PC-9 (cell line): ENCODE measurements at regions not wholly inside any gene's neighbourhood (a gene's known extent, or its start where the extent isn't known, plus 50 kb on each side); places are given as distances from the start of the nearest gene placed in this dataset.

Source experiments
- BruUV-seq: library from RNA; stranded (reverse); fragments of 400-500 nt; replicated peaks from 2 replicates; lab custom pipeline; 2021; lab: Mats Ljungman, UMichigan
- CTCF ChIA-PET: fragments of 300-600 bp; sonication (Branson Sonifier 250); formaldehyde crosslinking; loops from one replicate; lab custom pipeline; 2022; ENCODE audit warnings: antibody characterized with exemption; lab: Charles Lee
- POLR2A ChIA-PET: fragments of 300-600 bp; sonication (Branson Sonifier 250); formaldehyde crosslinking; loops from one replicate; lab custom pipeline; 2022; ENCODE audit warnings: antibody characterized with exemption; ENCODE audit not compliant: unreplicated experiment; lab: Charles Lee
- DNase-seq, 2 experiments: peaks; one replicate each; pipeline versions ENCODE4 v3.0.0 to v3.0.0-alpha.2; 2015 to 2022; ENCODE audit warnings: mixed read lengths in 1 of 2
- H2AFZ ChIP-seq: fragments of 200-600 bp; sonication (generic); 2 replicates; pipeline ENCODE4 v1.8.1; 2017; ENCODE audit warnings: antibody characterized with exemption
- H3F3A ChIP-seq: fragments of 200-600 bp; sonication (generic); 2 replicates; pipeline ENCODE4 v1.8.1; 2017; ENCODE audit warnings: antibody characterized with exemption, mild to moderate bottlenecking, low read depth; ENCODE audit not compliant: insufficient read depth
- H3K27ac ChIP-seq: fragments of 200-600 bp; sonication (generic); 2 replicates; pipeline ENCODE4 v1.6.1; 2016; ENCODE audit warnings: mixed run types
- H3K27me3 ChIP-seq: fragments of 200-600 bp; sonication (generic); 2 replicates; pipeline ENCODE4 v1.6.1; 2016; ENCODE audit warnings: low read depth, mixed run types; ENCODE audit not compliant: insufficient read depth
- H3K36me3 ChIP-seq: fragments of 200-600 bp; sonication (generic); 2 replicates; pipeline ENCODE4 v1.6.1; 2016; ENCODE audit warnings: low read depth, mixed run types
- H3K4me1 ChIP-seq: fragments of 200-600 bp; sonication (generic); replicated peaks from 2 replicates; pipeline ENCODE4 v1.6.1; 2016; ENCODE audit warnings: mixed run types; ENCODE audit not compliant: insufficient read depth
- H3K4me2 ChIP-seq: fragments of 200-600 bp; sonication (generic); 2 replicates; pipeline ENCODE4 v1.6.1; 2017; ENCODE audit warnings: mixed run types
- H3K4me3 ChIP-seq: fragments of 200-600 bp; sonication (generic); 2 replicates; pipeline ENCODE4 v1.6.1; 2016; ENCODE audit warnings: mixed run types
- H3K79me2 ChIP-seq: fragments of 200-600 bp; sonication (generic); 2 replicates; pipeline ENCODE4 v1.6.1; 2017; ENCODE audit warnings: low read depth, mixed run types
- H3K9me2 ChIP-seq: fragments of 200-600 bp; sonication (generic); 2 replicates; pipeline ENCODE4 v1.8.1; 2017; ENCODE audit warnings: mild to moderate bottlenecking; ENCODE audit not compliant: insufficient read depth
- H3K9me3 ChIP-seq: fragments of 200-600 bp; sonication (generic); 2 replicates; pipeline ENCODE4 v1.8.1; 2016; ENCODE audit warnings: low read depth; ENCODE audit not compliant: insufficient read depth
- H4K20me1 ChIP-seq: fragments of 200-600 bp; sonication (generic); 2 replicates; pipeline ENCODE4 v1.8.1; 2017; ENCODE audit not compliant: insufficient read depth
- EZH2 ChIP-seq: fragments of 200-600 bp; sonication (generic); IDR thresholded peaks from 2 replicates; pipeline ENCODE4 v1.8.0; 2017; ENCODE audit warnings: antibody characterized with exemption, low read depth
- intact Hi-C: fragments of 100-400 bp; cut with micrococcal nuclease; formaldehyde crosslinking; loops from one replicate; pipeline ENCODE4 v1.10.0; 2022; ENCODE audit not compliant: unreplicated experiment
- TF ChIP-seq, protein P1 (sequence below): fragments of 200-600 bp; sonication (generic); conservative IDR thresholded peaks from 2 replicates; pipeline ENCODE4 v1.6.1; 2017; ENCODE audit warnings: mixed run types, antibody characterized with exemption, mild to moderate bottlenecking, moderate library complexity

DNA sequence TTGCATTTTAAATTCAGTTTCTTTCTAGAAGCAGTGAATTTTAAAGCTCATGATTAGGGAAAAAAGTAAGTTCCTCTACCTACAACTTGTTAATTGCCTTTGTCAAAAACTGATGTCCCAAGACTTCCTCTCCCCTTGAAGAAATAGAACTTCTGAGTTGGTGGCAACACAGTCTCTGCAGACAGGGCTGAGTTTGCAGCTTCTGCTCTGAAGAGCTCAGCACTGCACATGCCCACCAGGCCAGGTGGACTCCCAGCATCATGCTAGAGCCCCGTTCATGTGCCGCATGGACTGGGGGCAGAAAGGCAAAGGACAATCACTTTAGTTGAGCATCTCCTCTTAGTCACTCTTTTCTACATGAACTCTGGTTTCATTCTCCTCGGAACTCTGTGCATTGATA is 620.1 kb downstream of the VRK1 start:
- ChIA-PET POLR2A (no interaction called here), CTCF (no interaction called here)
- Histone ChIP-seq H2AFZ (no peak overlapping the region), H3K4me1 (no peaks in the 10 kb centered on the region), H3K27me3 (peaks cover 19% of the 10 kb centered on the region), H3K36me3 (no peaks in the 10 kb centered on the region), H3K4me3 (no peak overlapping the region), H3K9me2 (no peaks in the 10 kb centered on the region), H3K9me3 (no peaks in the 10 kb centered on the region), H3K27ac (no peak overlapping the region), H3F3A (no peaks in the 10 kb centered on the region), H4K20me1 (no peaks in the 10 kb centered on the region), H3K4me2 (no peak overlapping the region), H3K79me2 (no peaks in the 10 kb centered on the region)
- intact Hi-C loops = no loop called here
- no peak for DNase-seq
- TF ChIP-seq EZH2 = no peak
- TF ChIP-seq, protein P1, sequence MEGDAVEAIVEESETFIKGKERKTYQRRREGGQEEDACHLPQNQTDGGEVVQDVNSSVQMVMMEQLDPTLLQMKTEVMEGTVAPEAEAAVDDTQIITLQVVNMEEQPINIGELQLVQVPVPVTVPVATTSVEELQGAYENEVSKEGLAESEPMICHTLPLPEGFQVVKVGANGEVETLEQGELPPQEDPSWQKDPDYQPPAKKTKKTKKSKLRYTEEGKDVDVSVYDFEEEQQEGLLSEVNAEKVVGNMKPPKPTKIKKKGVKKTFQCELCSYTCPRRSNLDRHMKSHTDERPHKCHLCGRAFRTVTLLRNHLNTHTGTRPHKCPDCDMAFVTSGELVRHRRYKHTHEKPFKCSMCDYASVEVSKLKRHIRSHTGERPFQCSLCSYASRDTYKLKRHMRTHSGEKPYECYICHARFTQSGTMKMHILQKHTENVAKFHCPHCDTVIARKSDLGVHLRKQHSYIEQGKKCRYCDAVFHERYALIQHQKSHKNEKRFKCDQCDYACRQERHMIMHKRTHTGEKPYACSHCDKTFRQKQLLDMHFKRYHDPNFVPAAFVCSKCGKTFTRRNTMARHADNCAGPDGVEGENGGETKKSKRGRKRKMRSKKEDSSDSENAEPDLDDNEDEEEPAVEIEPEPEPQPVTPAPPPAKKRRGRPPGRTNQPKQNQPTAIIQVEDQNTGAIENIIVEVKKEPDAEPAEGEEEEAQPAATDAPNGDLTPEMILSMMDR = no peak
- BruUV-seq = no TSS peak

DNA sequence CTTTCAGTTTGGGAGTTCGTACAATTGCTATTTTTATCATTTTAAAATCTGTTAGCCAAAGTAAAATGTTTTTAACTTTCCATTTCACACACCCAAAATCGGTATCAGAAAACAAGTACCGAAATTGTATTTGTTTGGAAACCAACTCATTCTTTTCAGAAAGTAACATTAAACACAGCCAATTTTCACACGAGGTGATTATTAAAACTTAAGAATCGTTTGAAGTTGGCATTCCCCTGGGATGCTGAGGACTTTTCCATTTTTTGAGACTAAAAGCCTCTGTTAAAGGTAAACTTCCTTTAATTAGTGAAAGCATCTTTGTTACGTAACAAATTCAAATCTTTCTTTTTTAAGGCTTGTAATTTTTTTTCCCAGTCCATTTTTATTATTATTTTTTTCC is 623.0 kb downstream of the VRK1 start:
- no peaks in the 10 kb centered on the region for H3K4me1 ChIP-seq
- no peaks in the 10 kb centered on the region for H3F3A ChIP-seq
- H3K79me2 ChIP-seq = no peaks in the 10 kb centered on the region
- H3K27me3 ChIP-seq = peaks cover 12% of the 10 kb centered on the region
- H2AFZ ChIP-seq = no peak overlapping the region
- no peak overlapping the region for H3K27ac ChIP-seq
- TF ChIP-seq, protein P1 = no peak
- no peak for TF ChIP-seq EZH2
- intact Hi-C loops = no loop called here
- H3K4me2 ChIP-seq = no peak overlapping the region
- BruUV-seq = no TSS peak
- DNase-seq = no peak
- no peak overlapping the region for H3K4me3 ChIP-seq
- no peaks in the 10 kb centered on the region for H3K9me2 ChIP-seq
- POLR2A ChIA-PET = no interaction called here
- CTCF ChIA-PET = no interaction called here
- no peaks in the 10 kb centered on the region for H3K36me3 ChIP-seq
- H4K20me1 ChIP-seq = no peaks in the 10 kb centered on the region
- H3K9me3 ChIP-seq = no peaks in the 10 kb centered on the region

DNA sequence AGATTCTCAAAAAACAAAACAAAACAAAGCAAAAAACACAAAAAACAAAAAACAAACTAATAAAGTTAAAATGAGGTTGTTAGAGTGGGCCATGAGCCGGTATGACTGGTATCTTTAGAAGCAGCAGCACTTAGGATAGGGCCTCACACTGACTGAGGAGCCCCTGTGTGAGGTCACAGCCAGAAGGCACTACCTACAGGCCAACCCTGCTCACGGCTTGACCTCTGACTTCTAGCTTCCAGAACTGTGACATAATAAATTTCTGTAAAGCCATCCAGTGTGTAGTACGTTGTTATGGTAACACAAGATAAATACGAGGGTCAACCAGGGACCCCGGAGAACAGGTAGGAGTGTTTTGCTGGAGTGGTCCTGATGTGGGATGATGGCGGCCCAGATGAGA is 629.6 kb downstream of the VRK1 start:
- Histone ChIP-seq H3K4me3 (no peak overlapping the region), H3K79me2 (no peaks in the 10 kb centered on the region), H3K4me2 (no peak overlapping the region), H3K27ac (no peak overlapping the region), H3K36me3 (no peaks in the 10 kb centered on the region), H3F3A (no peaks in the 10 kb centered on the region), H3K4me1 (no peaks in the 10 kb centered on the region), H3K27me3 (no peaks in the 10 kb centered on the region; the same call in 1 of the 2 replicates), H3K9me3 (no peaks in the 10 kb centered on the region), H2AFZ (no peak overlapping the region), H4K20me1 (no peaks in the 10 kb centered on the region), H3K9me2 (no peaks in the 10 kb centered on the region)
- intact Hi-C loops = no loop called here
- no peak for DNase-seq
- POLR2A ChIA-PET = no interaction called here
- BruUV-seq = no TSS peak
- TF ChIP-seq, protein P1 = no peak
- no peak for TF ChIP-seq EZH2
- CTCF ChIA-PET = no interaction called here
